Lung (tissue), 11 donors: ENCODE measurements at regions not wholly inside any gene's neighbourhood (a gene's known extent, or its start where the extent isn't known, plus 50 kb on each side); places are given as distances from the start of the nearest gene placed in this dataset.
A peak's percentile ranks its signal among the peaks of the same experiment; 100 is the strongest.

Experiments used
- ATAC-seq: fragments of 200-7000 bp; cut with Tn5 transposase; one replicate; pipeline ENCODE4 v1.9.1; 2020; ENCODE audit warnings: moderate number of reproducible peaks; ENCODE audit not compliant: insufficient read depth, low FRiP score
- DNase-seq, 3 donors: peaks; one replicate each; pipeline ENCODE4 v3.0.0-alpha.2; 2013 to 2017
- H3K27ac ChIP-seq, 2 donors: one replicate each; pipeline ENCODE4 v1.5.1; 2013; ENCODE audit warnings: mild to moderate bottlenecking in 2 of 2, moderate library complexity in 2 of 2, control low read depth in 1 of 2, inconsistent platforms in 1 of 2, low read depth in 1 of 2, low read length in 1 of 2
- H3K27me3 ChIP-seq, 3 donors: one replicate each; pipeline ENCODE4 v1.5.1; 2013; ENCODE audit warnings: low read length in 2 of 3; ENCODE audit not compliant: control insufficient read depth in 3 of 3, insufficient read depth in 3 of 3
- H3K36me3 ChIP-seq, 4 donors: one replicate each; pipeline ENCODE4 v1.5.1; 2013; ENCODE audit warnings: low read length in 4 of 4, mild to moderate bottlenecking in 1 of 4, moderate library complexity in 1 of 4; ENCODE audit not compliant: control insufficient read depth in 4 of 4, insufficient read depth in 4 of 4
- H3K4me1 ChIP-seq, 5 donors: one replicate each; pipeline ENCODE4 v1.5.1; 2013; ENCODE audit warnings: low read length in 5 of 5, mild to moderate bottlenecking in 2 of 5, moderate library complexity in 1 of 5; ENCODE audit not compliant: control insufficient read depth in 5 of 5, insufficient read depth in 5 of 5
- H3K4me3 ChIP-seq: one replicate; pipeline ENCODE4 v1.5.1; 2013; ENCODE audit warnings: mild to moderate bottlenecking, control low read depth, moderate library complexity
- H3K9ac ChIP-seq, 2 donors: one replicate each; pipeline ENCODE4 v1.5.1; 2013; ENCODE audit warnings: low read length in 2 of 2, control low read depth in 1 of 2; ENCODE audit not compliant: insufficient read depth in 1 of 2
- H3K9me3 ChIP-seq, 4 donors: one replicate each; pipeline ENCODE4 v1.5.1; 2013; ENCODE audit warnings: low read length in 3 of 4, mild to moderate bottlenecking in 1 of 4, moderate library complexity in 1 of 4; ENCODE audit not compliant: control insufficient read depth in 4 of 4, insufficient read depth in 3 of 4
- WGBS, 2 donors: extraction: QIAGEN DNeasy Blood & Tissue Kit; methylation state at CpG; one replicate each; pipeline ENCODE4 v1.1.7; 2013; 5-methylcytosine and 5-hydroxymethylcytosine counted together
- TF ChIP-seq, protein P1 (sequence below): IDR thresholded peaks from 2 replicates; pipeline ENCODE4 v1.5.1; 2012; ENCODE audit warnings: mild to moderate bottlenecking; ENCODE audit errors: control extremely low read depth, extremely low read depth
- donor health status: control.
- donor health status: control.
- donor health status: Bipolar disorder and iron deficiency.
- donor health status: healthy.
- donor health status: DM: yes; HTN: yes; CAD: no.

DNA sequence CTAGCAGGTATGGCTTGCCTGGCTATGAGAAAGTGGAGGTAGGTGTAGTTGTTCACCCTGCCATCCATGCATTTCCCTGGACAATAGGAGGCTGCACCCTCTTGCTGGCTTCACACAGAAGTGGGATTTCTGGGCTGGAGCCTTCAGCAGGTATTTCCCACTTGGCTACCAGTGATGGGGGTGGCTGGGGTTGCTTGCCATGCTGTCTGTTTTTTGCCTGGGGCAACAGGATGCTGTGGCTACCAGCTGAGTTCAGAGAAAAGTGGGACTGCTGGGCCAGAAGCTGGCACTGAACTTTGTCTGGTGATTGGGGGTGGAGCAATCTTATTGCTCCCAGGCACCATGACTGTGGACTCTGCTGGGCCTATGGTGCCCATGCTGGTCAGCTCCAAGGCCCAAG is 299.6 kb downstream of the FAM170A start:
- ATAC-seq (no peak), DNase-seq (no peak)
- TF ChIP-seq, protein P1, sequence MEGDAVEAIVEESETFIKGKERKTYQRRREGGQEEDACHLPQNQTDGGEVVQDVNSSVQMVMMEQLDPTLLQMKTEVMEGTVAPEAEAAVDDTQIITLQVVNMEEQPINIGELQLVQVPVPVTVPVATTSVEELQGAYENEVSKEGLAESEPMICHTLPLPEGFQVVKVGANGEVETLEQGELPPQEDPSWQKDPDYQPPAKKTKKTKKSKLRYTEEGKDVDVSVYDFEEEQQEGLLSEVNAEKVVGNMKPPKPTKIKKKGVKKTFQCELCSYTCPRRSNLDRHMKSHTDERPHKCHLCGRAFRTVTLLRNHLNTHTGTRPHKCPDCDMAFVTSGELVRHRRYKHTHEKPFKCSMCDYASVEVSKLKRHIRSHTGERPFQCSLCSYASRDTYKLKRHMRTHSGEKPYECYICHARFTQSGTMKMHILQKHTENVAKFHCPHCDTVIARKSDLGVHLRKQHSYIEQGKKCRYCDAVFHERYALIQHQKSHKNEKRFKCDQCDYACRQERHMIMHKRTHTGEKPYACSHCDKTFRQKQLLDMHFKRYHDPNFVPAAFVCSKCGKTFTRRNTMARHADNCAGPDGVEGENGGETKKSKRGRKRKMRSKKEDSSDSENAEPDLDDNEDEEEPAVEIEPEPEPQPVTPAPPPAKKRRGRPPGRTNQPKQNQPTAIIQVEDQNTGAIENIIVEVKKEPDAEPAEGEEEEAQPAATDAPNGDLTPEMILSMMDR, result no peak
- no peak overlapping the region for H3K9ac ChIP-seq
- H3K4me1 ChIP-seq, result peaks cover 0 to 2% (median 0%) of the 10 kb centered on the region in 5 donors
- no peaks in the 10 kb centered on the region for H3K9me3 ChIP-seq
- no peaks in the 10 kb centered on the region for H3K36me3 ChIP-seq
- H3K27ac ChIP-seq, result no peak overlapping the region
- H3K4me3 ChIP-seq, result no peak overlapping the region
- H3K27me3 ChIP-seq, result no peaks in the 10 kb centered on the region

DNA sequence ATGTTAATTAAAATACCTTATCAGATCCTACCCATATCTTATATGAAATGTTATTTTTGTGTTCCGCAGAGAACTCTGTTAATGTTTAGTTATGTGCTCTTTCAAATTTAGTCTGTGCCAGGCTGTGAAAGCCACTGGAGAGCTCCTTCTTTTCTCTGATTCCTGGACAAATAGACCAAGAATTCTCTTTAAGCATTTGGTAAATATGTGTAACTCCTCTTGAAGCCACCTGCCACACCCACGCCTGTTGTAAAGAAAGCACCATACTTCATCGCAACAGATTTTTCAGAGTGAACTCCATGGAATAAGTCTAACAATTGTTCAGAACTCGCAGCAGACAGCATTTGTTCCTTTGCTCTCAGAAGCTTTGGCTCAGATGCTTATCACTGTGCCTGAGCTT is 301.1 kb downstream of the FAM170A start:
- DNase-seq (peak in 2 of 3 donors; percentile 15 to 41), ATAC-seq (no peak)
- H3K27me3 ChIP-seq, result no peaks in the 10 kb centered on the region
- H3K27ac ChIP-seq, result no peak overlapping the region
- H3K4me3 ChIP-seq, result no peak overlapping the region
- no peaks in the 10 kb centered on the region for H3K9me3 ChIP-seq
- peaks cover 0 to 2% (median 0%) of the 10 kb centered on the region in 5 donors for H3K4me1 ChIP-seq
- no peak overlapping the region for H3K9ac ChIP-seq
- no peaks in the 10 kb centered on the region for H3K36me3 ChIP-seq
- WGBS, 2 donors, result 63 to 77% methylated on average over 4 of the region's 4 CpGs
- TF ChIP-seq, protein P1, result no peak

DNA sequence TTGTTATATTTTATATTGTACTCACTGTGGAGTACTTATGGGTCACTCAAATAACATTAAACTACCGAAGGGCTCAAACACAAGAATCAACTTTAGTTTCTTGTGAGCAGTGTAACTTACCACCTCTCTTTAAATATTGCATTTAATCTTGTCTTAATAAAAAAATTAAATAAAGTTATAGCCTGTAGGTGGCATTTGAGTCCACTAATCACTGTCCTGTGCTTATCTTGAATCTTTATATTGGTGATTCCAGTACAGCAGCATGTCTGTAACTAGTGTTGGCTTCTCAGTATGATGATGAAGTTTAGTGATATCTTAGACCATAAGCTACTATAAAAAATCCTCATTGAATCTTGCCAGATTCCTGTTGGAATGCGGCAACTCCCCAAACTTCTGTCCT is 313.8 kb downstream of the FAM170A start:
- peaks cover 0 to 7% (median under 1%) of the 10 kb centered on the region in 4 donors for H3K9me3 ChIP-seq
- TF ChIP-seq, protein P1, result no peak
- DNase-seq (peak in 2 of 3 donors; percentile 26 to 36), ATAC-seq (no peak)
- 83 to 87% methylated on average over 2 of the region's 2 CpGs for WGBS, 2 donors
- no peaks in the 10 kb centered on the region for H3K4me1 ChIP-seq
- H3K27ac ChIP-seq, result no peak overlapping the region
- H3K4me3 ChIP-seq, result no peak overlapping the region
- no peaks in the 10 kb centered on the region for H3K27me3 ChIP-seq
- H3K9ac ChIP-seq, result no peak overlapping the region
- no peaks in the 10 kb centered on the region for H3K36me3 ChIP-seq

DNA sequence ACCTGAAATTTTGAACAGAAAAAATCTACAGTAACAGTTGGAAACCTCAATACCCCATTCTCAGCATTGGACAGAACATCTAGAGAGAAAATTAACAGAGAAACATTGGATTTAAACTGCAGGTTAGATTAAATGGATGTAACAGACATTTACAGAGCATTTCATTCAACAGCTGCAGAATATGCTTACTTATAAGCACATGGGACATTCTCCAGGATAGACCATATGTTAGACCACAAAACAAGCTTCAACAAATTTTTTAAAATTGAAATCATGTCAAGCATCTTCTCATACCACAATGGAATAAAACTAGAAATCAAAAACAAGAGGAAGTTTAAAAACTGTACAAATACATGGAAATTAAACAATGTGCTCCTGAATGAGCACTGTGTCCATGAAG is 316.3 kb downstream of the FAM170A start:
- no peak for DNase-seq
- Histone ChIP-seq H3K9ac (no peak overlapping the region), H3K4me1 (no peaks in the 10 kb centered on the region), H3K27me3 (no peaks in the 10 kb centered on the region), H3K36me3 (no peaks in the 10 kb centered on the region), H3K4me3 (no peak overlapping the region), H3K27ac (no peak overlapping the region), H3K9me3 (no peaks in the 10 kb centered on the region)
- no peak for ATAC-seq
- TF ChIP-seq, protein P1, result no peak
